GM12864 (cell line): ENCODE measurements at regions not wholly inside any gene's neighbourhood (a gene's known extent, or its start where the extent isn't known, plus 50 kb on each side); places are given as distances from the start of the nearest gene placed in this dataset.

ENCODE experiments used
- DNase-seq: peaks from one replicate; pipeline ENCODE4 v3.0.0-alpha.2; 2011; ENCODE audit warnings: low read depth
- H3K4me3 ChIP-seq: 2 replicates; pipeline ENCODE4 v1.5.1; 2011; ENCODE audit warnings: mild to moderate bottlenecking, low read depth, low read length, control low read depth
- CTCF ChIP-seq: IDR thresholded peaks from 2 replicates; pipeline ENCODE4 v1.5.1; 2011; ENCODE audit warnings: low read depth, mild to moderate bottlenecking, moderate library complexity, low read length, control low read depth, inconsistent platforms; ENCODE audit errors: missing control alignments

GRCh38 chr1:214974002-214974401 is 108.5 kb upstream of the KCNK2 start:
- no peak for DNase-seq
- H3K4me3 ChIP-seq: no peak overlapping the region
- no peak for TF ChIP-seq CTCF

GRCh38 chr1:214976665-214977064 is 105.9 kb upstream of the KCNK2 start:
- no peak overlapping the region for H3K4me3 ChIP-seq
- no peak for TF ChIP-seq CTCF
- DNase-seq: no peak

- no peak overlapping the region for H3K4me3 ChIP-seq
- TF ChIP-seq CTCF: no peak
- no peak for DNase-seq
These were observed 105.4 kb upstream of the KCNK2 start for GRCh38 chr1:214977110-214977509.

- no peak for TF ChIP-seq CTCF
These were observed 104.7 kb upstream of the KCNK2 start for GRCh38 chr1:214977700-214978374.

GRCh38 chr1:214979191-214979590 is 103.3 kb upstream of the KCNK2 start:
- no peak for DNase-seq
- no peak overlapping the region for H3K4me3 ChIP-seq
- TF ChIP-seq CTCF: no peak

More at GRCh38 chr1:214977700-214978374, 104.7 kb upstream of the KCNK2 start:
- no peak overlapping the region for H3K4me3 ChIP-seq
- no peak for DNase-seq

- no peak for TF ChIP-seq CTCF
- no peak for DNase-seq
- no peak overlapping the region for H3K4me3 ChIP-seq
These were observed 101.6 kb upstream of the KCNK2 start for GRCh38 chr1:214980921-214981320.

GRCh38 chr1:214983126-214983869 is 99.2 kb upstream of the KCNK2 start:
- no peak overlapping the region for H3K4me3 ChIP-seq
- TF ChIP-seq CTCF: no peak
- no peak for DNase-seq
